ENCODE measurements at regions not wholly inside any gene's neighbourhood (a gene's known extent, or its start where the extent isn't known, plus 50 kb on each side); places are given as distances from the start of the nearest gene placed in this dataset.

DNA sequence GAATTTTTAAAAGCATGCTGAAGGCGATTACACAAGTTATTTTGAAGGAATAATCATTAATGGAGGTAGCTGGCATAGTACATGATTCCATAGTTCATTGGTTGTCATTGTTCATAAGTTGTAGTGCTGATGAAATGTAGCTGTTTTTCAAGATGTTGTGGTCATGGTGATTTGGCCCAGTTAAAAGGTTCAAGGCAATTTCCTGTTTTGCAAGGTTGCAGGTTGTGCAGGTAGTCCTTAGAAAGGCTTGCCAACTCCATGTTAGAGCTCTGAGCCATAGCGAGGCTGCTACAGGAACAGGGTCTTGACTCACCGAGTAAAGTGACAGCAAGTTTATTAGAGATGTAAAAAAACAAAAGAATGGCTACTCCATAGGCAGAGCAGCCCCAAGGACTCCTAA is 95.8 kb upstream of the CHORDC1 start:
- TF ChIP-seq CTCF (IDR thresholded peaks at IDR 0.05) (no peak), POLR2A (IDR thresholded peaks at IDR 0.05) (no peak), POLR2AphosphoS5 (IDR thresholded peaks at IDR 0.05) (no peak), EP300 (IDR thresholded peaks at IDR 0.05) (no peak)
